A549 (cell line): ENCODE measurements at regions not wholly inside any gene's neighbourhood (a gene's known extent, or its start where the extent isn't known, plus 50 kb on each side); places are given as distances from the start of the nearest gene placed in this dataset.

Experiments used
- BHLHE40 ChIP-seq: IDR thresholded peaks from 2 replicates; pipeline ENCODE4 v1.6.1; 2012; ENCODE audit warnings: low read depth, low read length, inconsistent platforms
- CTCF ChIP-seq: fragments of >200 bp; sonication (Bioruptor Twin); formaldehyde crosslinking; IDR thresholded peaks from 3 replicates; pipeline ENCODE4 v1.5.1; 2016
- E2F6 ChIP-seq: IDR thresholded peaks from 2 replicates; pipeline ENCODE4 v1.6.1; 2012; ENCODE audit warnings: low read depth, borderline replicate concordance
- EP300 ChIP-seq, 2 experiments: fragments of >200 bp; sonication (Bioruptor Twin); formaldehyde crosslinking; IDR thresholded peaks; 2 replicates in 1 of 2; 3 replicates in 1 of 2; pipeline ENCODE4 v1.6.1; 2016 to 2017
- FOSB ChIP-seq: fragments of 250-450 bp; sonication (Bioruptor Pico); IDR thresholded peaks from 2 replicates; pipeline ENCODE4 v1.5.0; 2020; ENCODE audit warnings: mild to moderate bottlenecking, moderate library complexity
- GATA3 ChIP-seq: IDR thresholded peaks from 2 replicates; pipeline ENCODE4 v1.6.1; 2012; ENCODE audit warnings: borderline replicate concordance
- JUN ChIP-seq, 2 experiments: fragments of >200 bp; sonication (Bioruptor Twin); formaldehyde crosslinking; IDR thresholded peaks; 2 replicates in 1 of 2; 3 replicates in 1 of 2; pipeline ENCODE4 v1.6.1; 2016 to 2017
- MAFK ChIP-seq: fragments of 450-650 bp; IDR thresholded peaks from 2 replicates; pipeline ENCODE4 v1.6.1; 2014; ENCODE audit not compliant: partially characterized antibody
- MAX ChIP-seq: IDR thresholded peaks from 2 replicates; pipeline ENCODE4 v1.6.1; 2012
- POLR2A ChIP-seq: IDR thresholded peaks from 2 replicates; pipeline ENCODE4 v1.6.1; 2012; ENCODE audit warnings: mild to moderate bottlenecking, low read length
- RAD21 ChIP-seq, 2 experiments: fragments of >200 bp in 1 of 2; sonication (Bioruptor Twin) in 1 of 2; formaldehyde crosslinking in 1 of 2; IDR thresholded peaks in 1 of 2; conservative IDR thresholded peaks in 1 of 2; 2 replicates in 1 of 2; 3 replicates in 1 of 2; pipeline ENCODE4 v1.6.1; 2012 to 2018; ENCODE audit warnings: inconsistent platforms in 1 of 2
- REST ChIP-seq: fragments of 200-600 bp; sonication (generic); IDR thresholded peaks from 2 replicates; pipeline ENCODE4 v1.6.1; 2016; ENCODE audit warnings: antibody characterized with exemption, mild to moderate bottlenecking, moderate library complexity
- ZFP36 ChIP-seq: fragments of 450-650 bp; IDR thresholded peaks from 2 replicates; pipeline ENCODE4 v1.6.1; 2014; ENCODE audit warnings: borderline replicate concordance; ENCODE audit not compliant: partially characterized antibody
- ZNF302 ChIP-seq: fragments of 250-450 bp; sonication (Bioruptor Pico); IDR thresholded peaks from 2 replicates; pipeline ENCODE4 v1.9.0; 2021; ENCODE audit warnings: inconsistent platforms, mild to moderate bottlenecking, moderate library complexity

- no peak for TF ChIP-seq CTCF
- no peak for TF ChIP-seq EP300 (IDR thresholded peaks at IDR 0.05)
- TF ChIP-seq MAFK, result no peak
- TF ChIP-seq MAX, result no peak
- TF ChIP-seq BHLHE40, result no peak
- no peak for TF ChIP-seq POLR2A
- no peak for TF ChIP-seq JUN (IDR thresholded peaks at IDR 0.05)
- no peak for TF ChIP-seq GATA3
- TF ChIP-seq ZNF302 (CRISPR knock-in tag), result no peak
- no peak for TF ChIP-seq REST
- TF ChIP-seq ZFP36, result no peak
- TF ChIP-seq RAD21 (conservative IDR thresholded peaks at IDR 0.05 in 1 of 2, IDR thresholded peaks at IDR 0.05 in 1 of 2), result no peak
- TF ChIP-seq FOSB (CRISPR knock-in tag), result no peak
- TF ChIP-seq E2F6, result no peak
These were observed 187.0 kb downstream of the MID1IP1 start for GRCh38 chrX:38988301-38988700.
